ENCODE measurements at regions not wholly inside any gene's neighbourhood (a gene's known extent, or its start where the extent isn't known, plus 50 kb on each side); places are given as distances from the start of the nearest gene placed in this dataset.

DNA sequence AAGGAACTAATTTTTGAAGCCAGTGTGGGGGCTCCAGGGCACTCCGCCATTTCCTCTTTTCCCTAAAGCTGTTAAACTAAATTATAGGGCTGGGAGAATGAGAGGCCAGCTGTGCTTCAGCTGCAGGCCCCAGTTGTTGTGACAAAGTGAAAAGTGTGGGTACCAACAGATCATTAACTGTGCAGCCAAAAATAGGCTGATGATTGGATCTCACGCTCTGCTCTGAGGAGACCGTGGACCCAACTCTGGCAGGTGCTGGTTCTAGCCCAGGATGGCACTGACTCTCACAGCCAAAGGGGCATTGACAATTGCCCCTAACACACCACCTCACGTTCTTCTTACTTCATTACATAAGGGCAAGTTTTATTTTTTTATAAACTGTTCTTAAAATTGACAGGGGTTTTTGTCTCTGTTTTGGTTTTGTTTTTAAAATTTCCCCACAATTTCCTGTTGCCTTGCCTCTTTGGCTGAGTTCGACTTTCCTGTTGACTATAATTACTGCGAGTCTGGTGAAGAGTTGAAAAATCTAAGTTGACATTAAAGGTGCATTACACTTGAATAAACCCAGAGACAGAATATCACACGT, 391.0 kb downstream of the FGF9 start:
- no peak for TF ChIP-seq POLR2AphosphoS5 (IDR thresholded peaks at IDR 0.05; ENCODE audit: insufficient read depth, low read depth, low read length)
- TF ChIP-seq, protein P1, sequence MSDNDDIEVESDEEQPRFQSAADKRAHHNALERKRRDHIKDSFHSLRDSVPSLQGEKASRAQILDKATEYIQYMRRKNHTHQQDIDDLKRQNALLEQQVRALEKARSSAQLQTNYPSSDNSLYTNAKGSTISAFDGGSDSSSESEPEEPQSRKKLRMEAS (IDR thresholded peaks at IDR 0.05; ENCODE audit: insufficient read depth, insufficient read length): no peak

DNA sequence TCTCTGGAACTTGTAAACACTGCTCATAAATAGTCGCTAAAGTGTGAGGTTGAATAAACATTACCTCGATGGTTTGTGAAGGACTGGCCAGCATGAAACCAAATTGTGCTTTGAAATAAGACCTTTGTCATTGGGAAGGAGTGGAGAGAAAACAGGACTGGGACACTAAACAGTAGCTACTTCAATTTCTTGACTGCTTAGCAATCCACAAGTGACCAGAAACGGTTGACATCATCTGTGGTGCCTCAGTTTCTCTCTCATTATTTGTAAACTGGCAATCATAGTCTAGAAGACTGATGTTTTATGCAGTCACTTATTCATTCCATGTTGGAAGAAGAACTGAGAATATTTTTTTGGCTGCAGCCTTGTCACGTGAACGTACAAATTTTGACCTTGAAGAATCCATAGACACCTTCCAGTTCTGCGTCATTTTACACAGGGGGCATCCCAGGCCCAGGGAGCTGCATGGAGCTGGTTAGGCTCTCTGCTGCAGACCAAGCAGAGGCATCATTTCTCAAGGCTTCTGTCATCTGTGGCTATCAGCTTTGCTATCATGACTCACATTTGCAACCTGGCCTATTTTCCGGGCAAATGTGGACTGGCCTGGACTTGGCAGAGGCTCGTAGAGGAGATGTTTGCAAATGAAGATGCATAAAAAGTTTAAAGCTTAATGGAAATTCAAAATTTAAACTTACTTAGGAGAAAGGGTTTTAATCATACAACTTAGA, 391.8 kb downstream of the FGF9 start:
- no TSS peak for BruUV-seq (replicated peaks)
- ChIA-PET CTCF (no interaction called here), POLR2A (no interaction called here)

More for the DNA sequence above, 391.0 kb downstream of the FGF9 start:
- H3K4me3 ChIP-seq (replicated peaks in 1 of 3; ENCODE audit: insufficient read depth in 1 of 3, low read depth in 1 of 3, low read length in 3 of 3): no peak overlapping the region
- DNase-seq (ENCODE audit: low read depth, low spot score) (no peak), FAIRE-seq (no peak)
- no peaks in the 10 kb centered on the region for H4K20me1 ChIP-seq (replicated peaks; ENCODE audit: control insufficient read depth, extremely low read depth, insufficient read depth, low read length)
- H3K9me3 ChIP-seq (replicated peaks; ENCODE audit: control insufficient read depth, insufficient read depth, low read length): peaks cover 10% of the 10 kb centered on the region
- H3K9me1 ChIP-seq (replicated peaks; ENCODE audit: control insufficient read depth, extremely low read depth, insufficient read depth, low read length): no peaks in the 10 kb centered on the region
- H3K36me3 ChIP-seq (ENCODE audit: control insufficient read depth in 2 of 2, extremely low read depth in 1 of 2, insufficient read depth in 2 of 2, low read length in 2 of 2): no peaks in the 10 kb centered on the region
- H3K9ac ChIP-seq (replicated peaks; ENCODE audit: extremely low read depth, insufficient read depth, low read length): no peak overlapping the region
- H3K4me2 ChIP-seq (ENCODE audit: insufficient read depth, low read length): no peak overlapping the region
- H2AFZ ChIP-seq (ENCODE audit: low read depth, low read length): no peak overlapping the region
- no peaks in the 10 kb centered on the region for H3K4me1 ChIP-seq (ENCODE audit: control insufficient read depth, extremely low read depth, insufficient read depth, low read length)
- dilution Hi-C loops (cut with MboI; ENCODE audit: extremely low pct_ligation_motif_present, low sequenced_read_pairs): no loop called here
- H3K27me3 ChIP-seq (ENCODE audit: control insufficient read depth in 2 of 2, insufficient read depth in 2 of 2, low read length in 2 of 2): no peaks in the 10 kb centered on the region
- no peaks in the 10 kb centered on the region for H3K79me2 ChIP-seq (ENCODE audit: control insufficient read depth, insufficient read depth, low read length)
- intact Hi-C loops (cut with micrococcal nuclease): no loop called here
- ChIA-PET CTCF (no interaction called here), POLR2A (no interaction called here)
- no peak overlapping the region for H3K27ac ChIP-seq (ENCODE audit: insufficient read depth, low read depth, low read length)
- no TSS peak for BruUV-seq (replicated peaks)

More for the DNA sequence above, 391.8 kb downstream of the FGF9 start:
- TF ChIP-seq MYC (IDR thresholded peaks at IDR 0.05; ENCODE audit: low read depth, low read length) (no peak), POLR2AphosphoS5 (IDR thresholded peaks at IDR 0.05; ENCODE audit: insufficient read depth, low read depth, low read length) (no peak), JUN (IDR thresholded peaks at IDR 0.05; ENCODE audit: borderline replicate concordance, insufficient read depth, insufficient read length, low read depth) (no peak), FOS (IDR thresholded peaks at IDR 0.05; ENCODE audit: borderline replicate concordance, insufficient read depth, low read length) (no peak), POLR2A (IDR thresholded peaks at IDR 0.05; ENCODE audit: low read depth, low read length) (no peak), EZH2 (IDR thresholded peaks at IDR 0.05; ENCODE audit: borderline replicate concordance, low read depth, low read length, severe bottlenecking) (no peak), GATA2 (IDR thresholded peaks at IDR 0.05; ENCODE audit: insufficient read depth, insufficient read length, low read depth, low read length) (no peak)
- TF ChIP-seq, protein P1 (IDR thresholded peaks at IDR 0.05; ENCODE audit: insufficient read depth, insufficient read length): no peak
- TF ChIP-seq, protein P2, sequence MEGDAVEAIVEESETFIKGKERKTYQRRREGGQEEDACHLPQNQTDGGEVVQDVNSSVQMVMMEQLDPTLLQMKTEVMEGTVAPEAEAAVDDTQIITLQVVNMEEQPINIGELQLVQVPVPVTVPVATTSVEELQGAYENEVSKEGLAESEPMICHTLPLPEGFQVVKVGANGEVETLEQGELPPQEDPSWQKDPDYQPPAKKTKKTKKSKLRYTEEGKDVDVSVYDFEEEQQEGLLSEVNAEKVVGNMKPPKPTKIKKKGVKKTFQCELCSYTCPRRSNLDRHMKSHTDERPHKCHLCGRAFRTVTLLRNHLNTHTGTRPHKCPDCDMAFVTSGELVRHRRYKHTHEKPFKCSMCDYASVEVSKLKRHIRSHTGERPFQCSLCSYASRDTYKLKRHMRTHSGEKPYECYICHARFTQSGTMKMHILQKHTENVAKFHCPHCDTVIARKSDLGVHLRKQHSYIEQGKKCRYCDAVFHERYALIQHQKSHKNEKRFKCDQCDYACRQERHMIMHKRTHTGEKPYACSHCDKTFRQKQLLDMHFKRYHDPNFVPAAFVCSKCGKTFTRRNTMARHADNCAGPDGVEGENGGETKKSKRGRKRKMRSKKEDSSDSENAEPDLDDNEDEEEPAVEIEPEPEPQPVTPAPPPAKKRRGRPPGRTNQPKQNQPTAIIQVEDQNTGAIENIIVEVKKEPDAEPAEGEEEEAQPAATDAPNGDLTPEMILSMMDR (IDR thresholded peaks at IDR 0.05; ENCODE audit: extremely low read depth in 1 of 2, insufficient read depth in 1 of 2, low read depth in 1 of 2, low read length in 2 of 2): no peak
- Histone ChIP-seq H3K27ac (ENCODE audit: insufficient read depth, low read depth, low read length) (no peak overlapping the region), H2AFZ (ENCODE audit: low read depth, low read length) (no peak overlapping the region), H3K4me2 (ENCODE audit: insufficient read depth, low read length) (no peak overlapping the region), H3K9me3 (replicated peaks; ENCODE audit: control insufficient read depth, insufficient read depth, low read length) (peaks cover 10% of the 10 kb centered on the region), H3K27me3 (ENCODE audit: control insufficient read depth in 2 of 2, insufficient read depth in 2 of 2, low read length in 2 of 2) (no peaks in the 10 kb centered on the region), H3K9me1 (replicated peaks; ENCODE audit: control insufficient read depth, extremely low read depth, insufficient read depth, low read length) (no peaks in the 10 kb centered on the region), H3K9ac (replicated peaks; ENCODE audit: extremely low read depth, insufficient read depth, low read length) (no peak overlapping the region), H3K79me2 (ENCODE audit: control insufficient read depth, insufficient read depth, low read length) (no peaks in the 10 kb centered on the region), H3K36me3 (ENCODE audit: control insufficient read depth in 2 of 2, extremely low read depth in 1 of 2, insufficient read depth in 2 of 2, low read length in 2 of 2) (no peaks in the 10 kb centered on the region), H4K20me1 (replicated peaks; ENCODE audit: control insufficient read depth, extremely low read depth, insufficient read depth, low read length) (no peaks in the 10 kb centered on the region), H3K4me1 (ENCODE audit: control insufficient read depth, extremely low read depth, insufficient read depth, low read length) (no peaks in the 10 kb centered on the region), H3K4me3 (replicated peaks in 1 of 3; ENCODE audit: insufficient read depth in 1 of 3, low read depth in 1 of 3, low read length in 3 of 3) (no peak overlapping the region)
- no peak for FAIRE-seq
- intact Hi-C loops (cut with micrococcal nuclease) (no loop called here), dilution Hi-C loops (cut with MboI; ENCODE audit: extremely low pct_ligation_motif_present, low sequenced_read_pairs) (no loop called here)
- DNase-seq (ENCODE audit: low read depth, low spot score): no peak

All from endothelial cell of umbilical vein (primary cell).